ENCODE measurements at regions not wholly inside any gene's neighbourhood (a gene's known extent, or its start where the extent isn't known, plus 50 kb on each side); places are given as distances from the start of the nearest gene placed in this dataset.

DNA sequence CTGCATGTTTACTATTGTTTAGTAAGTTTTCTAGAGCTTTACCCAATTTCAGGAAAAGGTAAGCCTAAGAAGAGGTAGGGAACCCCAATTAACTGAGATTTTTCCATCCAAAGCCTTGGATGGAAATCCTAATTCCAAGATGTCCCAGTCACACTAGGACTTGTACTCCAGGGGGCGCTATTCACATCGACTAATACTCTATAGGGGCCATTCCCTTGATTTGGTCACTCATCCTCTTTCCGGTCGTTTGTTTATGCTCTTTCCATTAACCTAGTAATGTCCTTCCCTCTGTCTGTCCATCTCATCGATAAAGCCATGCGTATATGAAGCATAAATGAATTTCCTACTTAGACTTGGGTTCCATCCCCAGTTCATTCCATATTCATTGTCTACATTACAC, 80.8 kb upstream of the FUCA2 start:
- no peak for FAIRE-seq

DNA sequence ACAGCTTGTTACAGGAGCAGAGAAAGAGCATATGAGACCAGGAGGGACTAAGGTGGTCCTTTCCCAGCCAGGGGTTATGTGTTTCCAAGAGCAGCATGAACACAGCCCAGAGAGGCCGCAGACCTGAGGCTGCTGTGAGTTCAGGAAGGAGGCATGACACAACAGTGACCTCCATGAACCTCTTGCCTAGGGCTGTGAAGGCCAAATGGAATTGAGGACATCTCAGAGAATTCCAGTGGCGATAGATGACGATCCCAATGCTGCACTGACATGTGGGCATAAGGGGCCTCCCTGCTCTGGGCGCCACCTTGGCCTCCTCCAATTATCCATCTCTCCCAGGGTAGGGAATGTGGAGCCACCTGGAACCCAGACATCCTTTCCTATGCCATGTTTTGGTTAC, 79.9 kb upstream of the FUCA2 start:
- no peak for FAIRE-seq

DNA sequence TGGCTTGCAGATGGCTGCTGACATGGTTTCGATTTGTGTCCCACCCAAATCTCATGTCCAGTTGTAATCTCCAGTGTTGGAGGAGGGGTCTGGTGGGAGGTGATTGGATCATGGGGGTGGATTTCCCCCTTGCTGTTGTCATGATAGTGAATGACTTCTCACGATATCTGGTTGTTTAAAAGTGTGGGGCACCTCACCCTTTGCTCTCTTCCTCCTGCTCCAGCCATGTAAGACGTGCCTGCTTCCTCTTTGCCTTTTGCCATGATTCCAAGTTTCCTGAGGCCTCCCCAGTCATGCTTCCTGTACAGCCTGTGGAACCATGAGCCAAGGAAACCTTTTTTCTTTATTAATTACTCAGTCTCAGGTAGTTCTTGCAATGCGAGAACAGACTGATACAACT, 77.6 kb upstream of the FUCA2 start:
- no peak for FAIRE-seq

DNA sequence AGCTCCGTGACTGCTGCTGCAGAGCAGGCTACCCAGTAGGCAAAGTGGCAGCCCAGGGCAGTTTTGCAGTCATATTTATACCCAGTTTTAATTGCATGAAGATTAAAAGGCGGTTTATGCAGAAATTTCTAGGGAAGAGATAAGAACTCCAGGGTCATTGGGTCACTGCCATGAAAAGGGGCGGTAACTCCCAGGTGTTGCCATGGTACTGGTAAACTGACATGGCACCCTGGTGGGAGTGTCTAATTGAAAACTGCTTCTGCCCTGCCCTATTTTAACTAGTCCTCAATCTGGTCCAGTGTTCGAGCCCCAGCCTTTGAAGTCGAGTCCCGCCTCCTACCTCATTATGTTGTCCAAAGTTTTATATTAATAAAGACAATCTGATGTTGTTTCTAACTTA, 75.0 kb upstream of the FUCA2 start:
- no peak for FAIRE-seq

DNA sequence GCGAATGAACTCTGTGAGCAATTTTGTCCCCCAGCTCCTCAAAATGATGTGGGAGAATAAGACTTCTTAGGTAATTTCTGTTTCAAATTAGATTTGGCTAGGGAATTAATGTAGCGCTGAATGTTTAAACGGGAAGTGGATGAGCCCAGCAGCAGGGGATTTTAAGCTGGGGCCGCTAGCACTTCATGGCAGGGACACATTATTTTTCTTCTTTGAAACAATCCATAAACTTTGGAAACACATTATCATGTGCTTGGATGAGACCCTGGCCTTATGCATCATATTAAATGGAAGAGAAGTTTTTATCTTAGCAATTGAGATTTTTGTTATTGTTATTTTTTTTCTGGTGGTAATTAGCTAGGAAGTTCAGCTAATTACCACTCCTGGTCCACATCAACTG, 74.2 kb upstream of the FUCA2 start:
- FAIRE-seq, result no peak

DNA sequence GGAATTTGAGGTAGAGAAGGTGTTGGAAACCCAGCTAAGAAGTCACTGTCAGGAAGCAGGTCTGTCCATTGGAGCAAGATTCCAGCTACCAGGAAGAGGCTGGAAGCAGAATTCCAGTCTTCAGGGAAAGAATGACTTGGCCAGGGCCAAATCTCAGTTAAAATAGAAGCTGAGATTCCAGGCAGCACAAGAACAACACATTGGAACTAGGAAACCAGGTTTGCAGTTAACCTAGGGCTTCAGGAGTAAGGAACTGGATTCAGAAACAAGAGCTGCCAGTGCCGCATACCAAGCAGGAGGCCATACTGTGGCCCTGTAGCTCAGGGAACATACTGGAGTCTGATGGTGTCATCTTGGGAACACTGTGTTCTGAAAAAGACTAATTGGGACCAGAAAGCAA, 73.7 kb upstream of the FUCA2 start:
- FAIRE-seq, result no peak

DNA sequence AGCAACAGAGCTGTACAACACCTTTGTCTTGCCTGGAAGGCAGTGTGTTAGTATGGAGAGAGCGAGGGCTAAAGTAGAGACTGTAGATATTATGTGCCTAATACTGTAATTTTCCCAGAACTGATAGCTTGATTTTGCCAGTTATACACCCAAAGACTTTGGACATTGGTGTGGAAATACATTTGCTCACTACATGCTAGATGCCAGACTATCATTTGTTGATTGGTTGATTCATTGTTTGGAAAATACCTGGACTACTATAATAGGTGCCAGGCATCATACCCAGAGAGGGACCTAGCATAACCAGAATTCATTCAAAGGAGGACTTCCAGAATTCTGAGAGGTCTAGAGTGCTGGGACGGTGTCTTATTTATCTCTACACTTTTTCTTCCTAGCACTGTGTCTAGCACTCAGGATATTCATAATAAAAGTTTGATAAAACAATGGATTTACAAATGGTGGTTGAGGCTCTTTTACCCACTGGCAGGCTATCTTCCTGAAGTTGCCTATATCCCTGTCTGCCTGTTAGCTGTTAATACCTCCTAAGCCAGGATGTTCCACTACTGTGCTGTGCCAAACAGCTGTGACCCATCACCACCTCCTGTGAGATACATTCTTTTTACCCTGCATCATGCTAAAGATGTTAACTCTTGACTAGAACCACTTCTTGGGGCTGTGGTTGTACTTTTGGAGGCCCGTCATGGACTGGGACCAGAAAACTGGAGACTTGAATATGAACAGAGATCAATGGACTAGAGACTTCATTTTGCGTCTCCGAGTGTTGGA, 72.2 kb upstream of the FUCA2 start:
- no peak for FAIRE-seq

DNA sequence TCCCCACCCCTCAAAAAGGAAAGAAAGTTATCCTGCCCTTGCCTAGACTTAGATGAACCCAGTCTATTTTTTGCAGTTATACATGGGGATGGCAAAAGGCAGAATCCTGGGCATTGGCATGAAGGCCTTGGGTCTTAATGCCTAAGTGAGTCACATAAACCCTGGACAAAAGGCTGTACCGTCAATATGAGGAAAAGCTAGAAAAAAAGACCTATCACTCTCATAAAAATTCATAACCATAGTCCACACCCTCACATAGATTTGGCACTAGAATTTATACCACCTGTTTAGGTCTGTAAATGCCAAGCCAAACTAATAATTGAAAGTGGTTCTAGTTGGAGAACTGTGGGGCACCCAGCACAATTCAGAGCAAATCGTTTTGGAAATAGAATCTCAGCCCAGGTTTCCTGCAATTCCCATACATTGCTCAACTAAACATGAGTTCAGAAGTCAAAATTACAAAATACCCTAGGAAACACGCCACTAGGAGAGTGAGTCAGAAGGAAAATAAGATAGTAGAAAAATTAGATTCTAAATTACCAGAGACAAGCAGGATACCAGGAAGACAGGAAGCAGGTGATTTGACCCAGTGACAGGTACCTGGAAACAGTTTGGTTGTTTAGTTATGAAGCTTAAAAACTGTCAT, 70.4 kb upstream of the FUCA2 start:
- no peak for FAIRE-seq

DNA sequence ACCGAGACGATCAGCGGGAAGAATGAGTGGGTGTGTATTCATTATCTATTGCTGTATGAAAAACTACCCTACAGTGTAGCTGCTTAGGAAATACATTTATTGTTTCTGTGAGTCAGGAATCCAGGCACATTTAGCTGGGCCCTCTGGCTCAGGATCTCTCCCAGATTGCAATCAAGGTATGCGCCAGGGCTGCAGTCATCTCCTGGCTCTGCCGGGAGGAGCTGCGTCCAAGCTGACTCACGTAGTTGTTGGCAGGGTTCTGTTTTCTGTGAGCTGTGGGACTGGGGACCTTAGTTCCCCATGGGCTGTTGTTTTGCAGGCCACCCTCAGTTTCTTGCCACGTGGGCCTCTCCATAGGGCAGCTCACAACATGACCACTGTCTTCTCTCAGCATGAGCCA, 68.2 kb upstream of the FUCA2 start:
- no peak for FAIRE-seq

DNA sequence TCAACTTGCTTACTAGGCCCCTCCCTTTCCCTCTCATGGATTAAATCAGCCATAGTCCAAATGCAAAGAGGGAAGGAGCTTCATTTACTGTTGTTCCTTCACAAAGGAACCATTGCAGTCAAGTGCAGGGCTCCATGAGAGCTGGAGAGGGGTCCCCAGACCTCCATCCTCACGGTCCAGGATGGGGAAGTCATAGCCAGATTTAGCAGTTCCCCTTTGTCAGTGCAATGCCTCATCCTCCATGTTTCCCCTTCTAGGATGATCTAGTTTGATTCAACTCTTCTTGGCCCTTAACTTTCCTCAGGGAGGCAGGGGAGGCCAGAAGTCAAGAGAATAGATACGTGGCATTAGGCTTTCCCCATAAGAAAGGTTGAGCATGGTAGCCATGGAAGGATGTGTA, 66.5 kb upstream of the FUCA2 start:
- no peak for FAIRE-seq

DNA sequence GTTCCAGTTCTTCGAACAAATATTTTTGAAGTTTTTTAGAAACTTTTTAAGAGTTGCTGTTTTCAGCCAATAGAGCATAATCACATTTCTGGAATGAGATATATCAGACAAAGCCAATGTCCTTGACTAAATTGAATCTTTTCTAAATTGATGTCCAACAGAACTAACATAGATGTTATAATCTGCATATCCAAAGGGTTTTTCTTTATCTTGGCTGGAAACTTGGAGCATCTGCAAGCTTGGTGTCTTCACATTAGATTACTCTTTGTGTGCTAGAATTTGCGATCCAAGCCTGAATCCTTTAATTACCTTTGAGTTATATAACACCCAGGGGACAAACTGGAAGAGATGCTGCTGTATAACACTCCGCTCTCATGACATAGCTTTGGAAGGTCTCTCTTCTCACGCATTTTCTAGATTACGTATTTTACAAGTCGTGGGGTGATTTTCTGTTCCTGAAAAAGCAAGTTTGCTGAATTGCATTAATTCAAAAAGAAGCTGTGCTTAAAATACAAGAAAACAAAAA, 64.4 kb upstream of the FUCA2 start:
- no peak for FAIRE-seq

DNA sequence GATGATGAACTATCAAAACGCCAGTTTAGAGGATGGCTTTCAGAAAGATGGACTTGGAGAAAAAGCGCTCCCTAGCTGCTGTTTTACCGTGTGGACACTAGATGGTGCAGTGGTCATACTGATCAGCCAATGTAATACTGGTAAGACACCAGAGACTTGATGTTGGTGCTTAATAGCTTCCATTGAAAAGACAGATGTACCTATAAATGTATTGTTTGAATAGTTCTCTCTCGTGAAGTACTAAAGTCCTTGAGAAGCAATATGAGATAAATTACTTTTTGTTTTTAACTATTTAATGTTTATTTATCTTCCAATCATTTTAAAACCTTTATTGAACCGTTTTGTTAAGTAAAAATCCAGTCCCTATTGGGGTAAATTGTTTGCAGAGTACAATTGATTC, 63.9 kb upstream of the FUCA2 start:
- FAIRE-seq, result peak; percentile 99

DNA sequence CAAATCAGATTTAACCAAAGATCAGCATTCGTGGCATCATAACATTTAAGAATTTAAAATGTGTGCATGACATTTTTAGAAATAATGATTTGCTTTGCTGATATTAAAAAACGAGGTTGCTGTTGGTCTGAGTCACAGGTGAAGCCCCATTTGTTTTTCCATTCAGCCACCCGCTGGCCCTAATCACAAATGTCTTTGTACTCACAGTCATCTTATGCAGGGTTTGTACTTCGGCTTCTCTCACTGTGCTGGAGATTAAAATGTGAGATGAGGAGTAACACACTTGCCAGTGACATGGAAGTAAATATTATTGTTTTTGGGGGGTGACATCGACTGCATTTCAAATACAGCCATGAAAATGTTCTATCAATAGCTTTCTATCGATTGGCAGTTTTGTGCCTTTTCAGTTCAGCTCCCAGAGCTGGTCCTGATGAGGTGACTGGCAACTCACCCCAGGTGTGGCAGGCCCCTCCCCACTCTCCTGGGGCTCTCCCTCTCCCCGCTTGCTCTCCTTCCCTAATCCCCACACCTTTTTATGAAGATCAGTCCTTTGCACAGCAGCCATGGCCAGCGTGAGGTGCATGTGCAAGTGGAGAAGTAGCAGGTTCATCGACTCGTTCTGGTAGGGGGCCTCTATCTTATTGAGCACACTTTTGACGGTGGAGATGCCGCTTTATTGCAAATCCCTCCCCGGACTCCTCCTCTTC, 58.8 kb upstream of the FUCA2 start:
- FAIRE-seq, result peak; percentile 76

DNA sequence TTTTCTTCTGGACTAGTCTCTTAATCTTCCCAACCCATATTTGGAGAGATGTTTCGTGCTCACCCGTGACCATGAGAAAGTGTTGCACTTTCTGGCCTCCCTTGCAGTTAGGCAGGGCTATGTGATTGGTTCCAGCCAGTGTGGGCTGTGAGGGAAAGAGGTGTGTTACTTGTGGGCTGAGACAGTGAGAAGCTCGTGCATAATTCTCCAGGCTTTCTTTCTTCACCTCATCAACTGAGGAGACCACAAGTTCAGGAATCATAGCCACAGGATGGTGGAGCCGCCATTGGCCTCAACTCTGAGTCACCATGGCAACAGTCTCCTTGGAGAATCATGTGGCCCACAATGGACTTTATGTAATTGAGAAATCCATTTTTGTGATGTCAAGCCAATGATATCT, 57.5 kb upstream of the FUCA2 start:
- no peak for FAIRE-seq

DNA sequence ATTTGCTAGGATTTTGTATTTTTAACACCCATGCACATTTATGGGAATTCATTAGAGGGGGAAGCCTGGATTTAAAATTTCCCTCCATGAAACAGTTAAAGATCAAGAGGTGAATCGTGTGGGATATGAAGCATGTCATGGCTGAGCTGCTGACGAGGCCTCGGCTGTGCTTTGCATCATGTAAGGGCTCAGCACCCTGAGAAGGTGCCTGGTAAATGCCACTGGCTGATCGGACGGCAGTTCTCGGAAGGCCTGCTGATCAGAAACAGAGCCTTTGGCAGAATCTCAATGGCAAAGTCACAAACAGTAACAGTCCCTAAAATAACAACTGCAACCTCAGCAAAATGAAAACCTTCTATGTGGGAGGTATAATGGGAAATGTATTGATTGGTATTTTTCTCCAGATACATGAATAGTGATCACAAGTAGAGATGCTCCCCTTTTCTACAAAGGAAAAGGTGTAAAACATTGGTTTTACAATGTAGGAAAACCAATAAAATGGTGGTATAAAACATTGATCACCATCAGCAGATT, 53.0 kb upstream of the FUCA2 start:
- FAIRE-seq, result peak; percentile 9

DNA sequence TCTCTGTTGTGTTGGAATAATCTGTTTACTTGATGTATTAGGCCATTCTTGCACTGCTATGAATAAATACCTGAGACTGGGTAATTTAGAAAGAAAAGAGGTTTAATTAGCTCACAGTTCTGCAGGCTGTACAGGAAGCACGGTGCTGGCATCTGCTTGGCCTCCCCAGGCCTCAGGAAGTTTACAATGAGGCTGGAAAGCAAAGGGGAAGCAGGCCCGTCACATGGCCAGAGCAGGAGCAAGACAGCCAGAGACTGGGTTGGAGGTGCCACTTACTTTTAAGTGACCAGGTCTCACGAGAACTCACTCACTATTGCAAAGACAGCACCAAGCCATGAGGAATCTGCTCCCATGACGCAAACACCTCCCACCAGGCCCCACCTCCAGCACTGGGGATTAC, 50.6 kb upstream of the FUCA2 start:
- FAIRE-seq, result no peak
